ENCODE measurements at regions not wholly inside any gene's neighbourhood (a gene's known extent, or its start where the extent isn't known, plus 50 kb on each side); places are given as distances from the start of the nearest gene placed in this dataset.
"Not testable (repeated sequence)": the region's sequence is repeated elsewhere in the genome, so short reads cannot be mapped to it uniquely, and the experiment has no call there.

DNA sequence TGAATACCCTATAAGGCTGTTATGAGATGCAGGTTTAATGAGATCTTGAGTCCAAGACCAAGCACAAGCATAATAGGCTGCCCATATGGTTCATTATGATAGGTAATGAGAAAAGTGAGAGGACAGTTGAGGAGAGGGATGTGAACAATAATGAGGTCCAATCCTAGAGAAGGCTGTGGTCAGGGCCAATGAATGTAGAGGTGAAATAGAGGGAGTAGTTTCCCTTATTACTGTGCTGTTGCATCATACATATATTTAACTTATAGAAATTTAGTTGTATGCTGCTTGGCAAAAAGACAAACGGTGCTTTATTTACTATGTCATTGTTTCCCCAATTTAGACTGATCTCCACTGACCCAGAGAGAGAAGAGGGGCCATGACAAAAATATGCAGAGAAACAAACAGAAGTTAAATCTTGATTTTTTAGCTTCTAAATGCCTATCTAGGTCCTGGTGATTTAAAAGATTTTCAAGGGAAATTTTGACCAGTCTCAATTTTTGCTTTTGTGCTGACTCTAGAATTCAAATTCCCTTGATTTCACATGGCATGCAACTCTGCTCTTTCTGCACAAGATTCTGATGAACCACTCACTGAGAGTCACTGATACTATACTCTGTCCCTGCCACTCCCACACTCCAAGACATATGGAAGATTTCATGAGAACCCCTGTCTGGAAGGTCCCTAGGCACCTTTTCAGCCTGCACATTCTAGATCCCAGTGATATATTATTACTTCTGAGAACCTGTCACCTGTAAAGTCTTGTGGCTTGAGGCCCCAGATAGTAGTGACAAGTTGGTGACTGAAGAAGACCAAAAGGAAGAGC lies 159.7 kb downstream of the VSIG4 start:
- no peak for DNase-seq

DNA sequence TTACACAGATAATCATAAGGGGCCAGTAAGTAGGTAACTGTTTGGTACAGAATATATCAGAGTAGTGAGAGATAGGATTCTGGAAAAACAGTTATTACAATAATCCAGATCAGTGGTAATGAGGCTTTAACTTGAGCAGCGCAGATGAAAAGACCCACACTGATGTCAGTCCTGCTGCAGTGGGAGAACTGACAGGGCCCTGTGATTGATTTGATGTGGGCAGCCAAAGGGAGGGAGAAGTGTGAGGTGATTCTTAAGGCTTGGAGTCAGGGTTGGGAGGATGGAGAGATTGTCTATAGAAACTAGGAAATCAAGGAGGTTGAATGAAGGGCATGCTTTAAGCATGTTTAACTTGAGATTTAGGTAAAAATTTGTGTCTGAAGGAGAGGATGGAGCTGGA lies 161.4 kb downstream of the VSIG4 start:
- no peak for DNase-seq

DNA sequence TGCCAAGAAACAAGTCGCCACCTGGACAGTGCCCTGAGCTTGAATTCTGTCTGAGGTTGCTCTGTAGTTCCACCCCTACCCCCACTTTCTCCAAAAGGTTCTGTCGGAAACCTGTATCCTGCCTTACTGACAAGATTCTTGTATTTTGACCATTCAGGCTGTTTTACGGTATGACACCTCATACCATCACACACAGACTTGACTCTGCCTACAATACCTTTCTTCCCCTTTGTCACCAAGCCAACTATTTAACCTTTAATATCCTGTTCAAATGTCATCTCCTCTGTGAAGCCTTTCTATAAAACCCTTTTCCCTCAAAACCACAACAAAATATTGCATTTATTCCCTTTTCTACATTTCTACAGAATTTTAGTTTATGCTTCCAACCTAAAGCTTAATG lies 161.9 kb downstream of the VSIG4 start:
- no peak for DNase-seq

DNA sequence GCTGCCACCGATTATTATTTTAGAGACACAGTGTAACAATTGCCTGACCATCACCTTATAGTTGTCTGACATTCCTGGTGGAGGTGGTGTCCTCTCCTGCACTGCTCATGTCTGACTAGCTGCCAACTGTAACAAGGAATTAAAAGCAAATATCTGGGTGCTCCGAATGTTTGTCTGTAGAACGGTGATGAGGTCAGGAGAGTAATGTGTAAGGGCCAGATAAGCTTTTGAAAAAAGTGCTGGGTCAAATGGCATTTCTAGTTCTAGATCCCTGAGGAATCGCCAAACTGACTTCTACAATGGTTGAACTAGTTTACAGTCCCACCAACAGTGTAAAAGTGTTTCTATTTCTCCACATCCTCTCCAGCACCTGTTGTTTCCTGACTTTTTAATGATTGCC lies 164.3 kb downstream of the VSIG4 start:
- not testable (repeated sequence) for DNase-seq

DNA sequence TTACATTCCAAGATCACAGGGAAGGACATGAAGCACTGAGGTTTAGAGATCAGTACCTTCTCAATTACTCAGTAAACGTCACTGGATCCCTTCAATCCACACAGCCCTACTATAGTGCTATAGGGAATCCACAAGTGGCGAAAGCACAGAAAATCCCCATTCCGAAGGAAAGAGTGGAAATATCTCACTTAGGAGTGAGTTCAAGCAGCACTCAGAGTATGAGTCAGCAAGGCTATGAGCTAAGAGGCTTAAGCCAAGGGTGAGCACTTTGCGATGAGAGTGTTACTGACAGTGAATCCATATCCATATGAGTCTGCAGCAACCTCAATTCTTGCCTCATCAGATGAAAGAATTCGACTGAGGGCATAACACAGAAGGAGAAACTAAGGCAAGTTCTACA lies 165.1 kb downstream of the VSIG4 start:
- no peak for DNase-seq

DNA sequence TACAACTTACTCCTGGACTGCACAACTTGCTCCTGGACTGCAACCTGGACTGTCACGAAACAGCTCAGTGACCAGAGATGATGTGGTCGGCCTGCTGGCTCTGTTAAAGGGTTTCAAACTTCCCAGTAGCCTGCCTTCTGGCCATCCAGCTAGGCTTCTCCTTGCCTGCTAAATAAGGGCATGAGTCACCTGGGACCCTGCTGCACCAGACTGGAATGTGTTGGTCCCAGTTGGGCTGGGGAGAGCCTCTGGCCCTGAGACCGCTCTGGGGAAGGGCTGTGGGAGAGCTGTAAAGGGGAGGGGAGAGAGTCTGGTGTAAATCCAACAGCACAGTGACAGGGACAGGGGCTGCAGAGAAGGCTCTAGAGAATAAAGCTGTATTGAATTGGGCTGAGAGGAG lies 165.8 kb downstream of the VSIG4 start:
- no peak for DNase-seq

DNA sequence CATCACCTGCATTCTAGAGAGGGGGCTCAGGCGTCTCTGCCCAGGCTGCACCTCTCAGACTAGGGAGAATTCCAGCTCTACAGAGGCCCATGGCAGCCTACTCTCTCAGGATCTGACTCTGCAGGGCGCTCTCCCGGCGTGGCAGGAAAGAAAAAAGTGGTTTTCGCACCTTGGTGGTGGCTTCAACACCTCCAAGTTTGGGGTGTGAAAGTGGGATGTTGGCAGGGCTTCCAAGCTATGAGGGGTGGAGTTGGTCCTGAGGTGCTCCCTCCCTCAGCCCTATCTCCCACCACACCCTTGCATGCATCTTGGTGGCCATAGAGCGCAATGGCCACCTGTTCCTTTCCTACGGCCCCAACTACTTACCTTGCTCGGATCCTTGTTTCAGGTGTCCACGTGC lies 166.5 kb downstream of the VSIG4 start:
- no peak for DNase-seq

DNA sequence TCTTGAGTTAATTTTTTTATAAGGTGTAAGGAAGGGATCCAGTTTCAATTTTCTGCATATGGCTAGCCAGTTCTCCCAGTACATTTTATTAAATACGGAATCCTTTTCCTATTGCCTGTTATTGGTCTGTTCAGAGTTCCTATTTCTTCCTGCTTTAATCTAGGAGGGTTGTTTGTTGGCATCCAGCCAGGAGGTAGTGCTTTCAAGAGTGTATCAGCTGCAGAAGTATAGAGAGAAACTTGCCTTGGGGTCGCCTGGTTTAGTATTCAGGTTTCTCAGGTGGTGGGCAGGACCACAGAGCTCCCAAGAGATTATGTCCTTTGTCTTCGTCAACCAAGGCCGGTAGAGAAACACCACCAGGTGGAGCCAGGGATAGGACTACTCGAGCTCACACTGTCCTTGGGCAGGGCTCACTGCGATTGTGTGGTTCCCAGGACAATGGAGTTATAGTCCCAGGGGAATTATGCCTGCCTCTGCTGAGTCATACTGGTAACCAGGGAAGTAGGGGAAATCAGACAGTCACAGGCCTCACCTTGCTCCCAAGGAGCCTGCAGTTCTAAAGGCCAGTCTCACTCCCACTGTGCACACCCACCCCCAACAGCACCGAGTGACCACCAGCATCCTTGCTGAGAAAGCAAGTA lies 168.1 kb downstream of the VSIG4 start:
- no peak for DNase-seq

DNA sequence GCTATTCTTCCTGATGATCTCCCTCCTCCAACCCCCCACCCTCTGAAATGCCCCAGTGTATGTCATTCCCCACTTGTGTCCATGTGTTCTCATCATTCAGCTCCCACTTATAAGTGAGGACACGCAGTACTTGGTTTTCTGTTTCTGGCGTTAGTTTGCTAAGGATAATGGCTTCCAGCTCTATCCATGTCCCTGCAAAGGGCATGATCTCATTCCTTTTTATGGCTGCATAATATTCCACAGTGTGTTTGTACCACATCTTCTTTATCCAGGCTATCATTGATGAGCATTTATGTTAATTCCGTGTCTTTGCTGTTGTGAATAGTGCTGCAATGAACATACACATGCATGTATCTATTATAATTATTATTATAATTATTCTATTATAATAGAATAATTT lies 169.3 kb downstream of the VSIG4 start:
- not testable (repeated sequence) for DNase-seq

DNA sequence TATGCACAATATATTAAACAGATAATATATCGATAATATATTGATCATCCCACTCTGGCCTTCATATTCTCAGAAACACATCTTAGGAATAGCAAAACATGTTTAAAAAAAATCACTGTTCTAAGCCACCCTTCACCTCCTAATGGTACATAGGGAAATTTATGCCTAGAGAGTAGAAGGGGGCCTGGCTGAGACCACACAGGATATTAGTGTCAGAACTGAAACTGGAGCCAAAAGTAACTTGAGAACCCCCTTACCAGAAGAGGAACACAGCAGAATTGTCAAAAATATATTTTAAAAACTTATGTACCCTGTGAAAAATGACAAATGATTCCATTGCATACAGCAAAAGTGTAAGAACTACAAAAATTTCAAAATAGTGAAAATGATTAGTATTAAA lies 173.1 kb downstream of the VSIG4 start:
- no peak for DNase-seq

DNA sequence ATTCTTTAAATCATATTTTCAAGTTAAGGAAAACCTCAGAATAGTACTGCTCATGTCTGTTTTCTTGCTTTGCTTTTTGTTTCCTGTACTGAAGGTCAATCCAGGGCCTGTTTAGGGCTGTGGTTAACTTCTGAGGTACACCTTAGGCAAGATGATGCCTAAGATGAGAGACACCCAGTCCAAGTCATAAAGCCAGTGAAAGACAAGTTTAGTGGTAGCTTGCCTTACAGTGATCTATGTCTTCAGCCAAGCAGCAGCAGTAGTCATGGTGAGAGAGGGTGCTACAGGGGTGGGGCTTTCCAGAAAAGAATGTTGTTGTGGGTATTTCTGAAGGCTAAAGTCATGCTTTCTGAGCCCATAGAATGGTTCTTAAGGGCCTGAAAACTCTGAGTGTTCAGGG lies 173.7 kb downstream of the VSIG4 start:
- no peak for DNase-seq

DNA sequence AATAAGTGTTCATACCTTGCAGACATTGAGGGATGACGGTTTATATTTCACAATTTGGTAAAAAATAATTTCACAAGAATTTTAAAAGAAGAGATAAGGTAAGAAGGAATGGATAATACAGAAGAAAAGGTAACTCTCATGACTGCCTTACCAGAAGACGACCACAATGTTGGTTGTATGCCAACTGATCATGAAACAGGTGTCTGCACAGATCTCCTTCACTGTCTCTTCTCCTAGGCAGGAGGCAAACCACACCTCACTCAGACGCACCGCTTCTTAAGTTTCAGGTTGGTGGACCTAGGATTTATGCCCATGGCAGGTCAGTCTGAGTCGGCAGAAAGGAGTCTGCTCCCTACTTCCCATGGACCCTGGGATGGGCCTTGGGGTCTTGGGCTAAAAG lies 177.2 kb downstream of the VSIG4 start:
- no peak for DNase-seq

DNA sequence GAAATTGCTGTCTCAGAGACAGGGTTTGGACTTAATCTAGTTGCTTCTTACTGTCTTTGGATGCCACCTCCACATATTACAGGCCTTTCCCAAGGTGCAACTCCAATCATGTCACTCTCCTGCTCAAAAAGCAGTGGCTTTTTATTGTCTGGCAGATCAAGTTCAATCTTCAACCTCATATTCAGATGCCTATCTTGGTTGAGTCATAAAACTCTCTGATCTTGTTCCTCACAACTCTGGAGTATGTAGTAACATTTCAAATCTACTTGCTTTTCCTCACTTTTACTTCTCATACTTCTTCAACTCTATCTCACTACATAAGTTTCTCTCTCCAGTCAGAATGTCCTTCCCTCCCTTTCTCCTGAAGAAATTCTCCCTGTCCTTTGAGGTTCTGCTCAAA lies 180.6 kb downstream of the VSIG4 start:
- no peak for DNase-seq

DNA sequence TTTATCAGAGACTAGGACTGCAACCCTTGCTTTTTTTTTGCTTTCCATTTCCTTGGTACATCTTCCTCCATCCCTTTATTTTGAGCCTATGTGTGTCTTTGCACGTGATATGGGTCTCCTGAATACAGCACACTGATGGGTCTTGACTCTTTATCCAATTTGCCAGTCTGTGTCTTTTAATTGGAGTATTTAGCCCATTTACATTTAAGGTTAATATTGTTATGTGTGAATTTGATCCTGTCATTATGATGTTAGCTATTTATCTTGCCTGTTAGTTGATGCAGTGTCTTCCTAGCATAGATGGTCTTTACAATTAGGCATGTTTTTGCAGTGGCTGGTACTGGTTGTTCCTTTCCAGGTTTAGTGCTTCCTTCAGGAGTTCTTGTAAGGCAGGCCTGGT lies 185.4 kb downstream of the VSIG4 start:
- not testable (repeated sequence) for DNase-seq

DNA sequence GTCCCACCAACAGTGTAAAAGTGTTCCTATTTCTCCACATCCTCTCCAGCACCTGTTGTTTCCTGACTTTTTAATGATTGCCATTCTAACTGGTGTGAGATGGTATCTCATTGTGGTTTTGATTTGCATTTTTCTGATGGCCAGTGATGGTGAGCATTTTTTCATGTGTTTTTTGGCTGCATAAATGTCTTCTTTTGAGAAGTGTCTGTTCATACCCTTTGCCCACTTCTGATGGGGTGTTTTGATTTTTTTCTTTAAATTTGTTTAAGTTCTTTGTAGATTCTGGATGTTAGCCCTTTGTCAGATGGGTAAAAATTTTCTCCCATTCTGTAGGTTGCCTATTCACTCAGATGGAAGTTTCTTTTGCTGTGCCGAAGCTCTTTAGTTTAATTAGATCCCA lies 183.9 kb downstream of the MSN start:
- not testable (repeated sequence) for DNase-seq

DNA sequence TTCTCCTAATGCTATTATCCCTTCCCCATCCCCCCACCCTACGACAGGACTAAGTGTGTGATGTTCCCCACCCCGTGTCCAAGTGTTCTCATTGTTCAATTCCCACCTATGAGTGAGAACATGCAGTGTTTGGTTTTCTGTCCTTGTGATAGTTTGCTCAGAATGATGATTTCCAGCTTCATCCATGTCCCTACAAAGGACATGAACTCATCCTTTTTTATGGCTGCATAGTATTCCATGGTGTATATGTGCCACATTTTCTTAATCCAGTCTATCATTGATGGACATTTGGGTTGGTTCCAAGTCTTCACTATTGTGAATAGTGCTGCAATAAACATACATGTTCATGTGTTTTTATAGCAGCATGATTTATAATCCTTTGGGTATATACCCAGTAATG lies 183.4 kb downstream of the MSN start:
- DNase-seq: not testable (repeated sequence)

DNA sequence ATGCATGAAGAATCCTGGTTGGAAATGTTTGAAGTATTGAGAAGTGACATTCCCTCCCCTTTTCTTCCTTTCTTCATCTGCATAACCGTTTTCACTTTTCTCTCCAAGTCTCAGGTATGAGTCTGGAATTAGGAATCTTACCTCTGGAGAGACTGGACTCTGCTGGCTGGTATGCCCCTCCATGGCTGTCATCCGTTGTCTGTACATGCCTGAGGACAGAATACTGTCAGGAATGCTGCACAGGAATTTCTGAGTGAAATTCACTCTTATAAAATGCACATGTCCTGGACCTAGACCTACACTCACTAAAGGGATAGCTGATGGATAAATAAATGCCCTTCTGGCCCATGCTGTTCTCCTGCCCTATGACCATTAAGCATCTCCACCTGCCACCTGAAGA lies 179.5 kb downstream of the MSN start:
- DNase-seq: no peak

DNA sequence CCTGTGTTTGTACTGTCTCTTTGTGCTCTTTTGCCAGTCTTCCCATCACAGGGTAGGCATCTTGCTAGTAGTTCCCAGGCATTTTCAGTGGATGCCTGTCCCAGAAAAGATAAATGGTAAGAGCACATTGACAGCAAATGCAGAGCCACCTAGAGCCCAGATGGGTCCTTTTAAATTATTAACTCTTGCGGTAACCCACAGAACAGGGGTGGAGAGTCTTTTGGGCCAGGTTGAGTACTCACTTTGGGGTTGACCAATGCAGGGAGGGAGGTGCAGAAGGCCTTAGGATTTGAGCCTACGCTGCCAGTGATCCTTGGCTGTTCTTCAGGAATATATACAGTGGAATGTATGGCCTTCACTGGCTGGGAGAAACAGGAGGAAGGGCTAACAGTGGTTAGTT lies 173.8 kb downstream of the MSN start:
- DNase-seq: no peak

DNA sequence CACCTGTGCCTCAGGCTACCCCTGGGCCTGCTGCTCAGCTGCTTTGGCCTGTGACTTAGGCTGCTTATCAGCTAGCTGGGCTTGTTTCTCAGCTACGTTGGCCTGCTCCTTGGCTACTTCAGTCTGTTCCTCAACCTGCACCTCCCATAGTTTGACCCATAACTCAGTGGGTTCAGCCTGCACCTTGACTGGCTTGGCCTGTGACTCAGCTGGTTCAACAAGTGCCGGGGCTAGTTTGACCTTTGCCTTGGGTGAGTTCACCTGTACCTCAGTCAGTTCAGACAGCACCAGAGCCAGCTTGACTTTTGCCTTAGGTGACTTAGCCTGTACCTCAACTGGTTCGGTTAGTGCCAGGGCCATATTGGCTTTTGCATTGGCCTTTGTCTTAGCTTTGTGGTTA lies 171.2 kb downstream of the MSN start:
- DNase-seq: no peak

DNA sequence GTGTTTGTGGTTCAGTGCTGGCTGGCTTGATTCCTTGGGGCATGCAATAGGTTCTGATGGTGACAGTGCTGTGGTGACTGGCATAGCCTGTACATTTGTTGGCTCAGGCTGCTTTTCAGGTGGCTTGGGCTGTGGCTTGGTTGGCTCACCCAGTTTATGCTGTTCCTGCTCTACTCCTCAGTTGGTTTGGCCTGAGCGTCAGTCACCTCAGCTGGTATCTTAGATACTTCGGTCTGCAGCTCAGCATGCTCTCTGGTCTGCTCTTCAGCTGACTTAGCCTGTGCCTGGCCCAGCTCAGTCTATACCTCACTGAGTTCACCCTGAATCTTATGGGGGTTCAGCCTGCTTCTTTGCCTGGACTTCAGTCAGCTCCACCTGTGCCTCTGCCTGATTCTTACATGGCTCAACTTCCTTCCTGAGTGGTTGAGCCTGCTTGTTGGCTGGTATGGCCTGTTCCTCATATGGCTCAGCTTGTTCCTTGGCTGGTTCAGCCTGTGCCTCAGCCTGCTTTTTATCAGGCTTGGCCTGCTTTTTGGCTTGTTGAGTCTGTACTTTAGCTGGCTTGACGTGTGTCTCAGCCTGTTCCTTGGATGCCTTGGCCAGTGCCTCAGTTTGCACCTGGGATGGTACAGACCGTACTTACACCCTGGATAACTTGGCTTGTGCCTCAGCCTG lies 170.6 kb downstream of the MSN start:
- DNase-seq: no peak

DNA sequence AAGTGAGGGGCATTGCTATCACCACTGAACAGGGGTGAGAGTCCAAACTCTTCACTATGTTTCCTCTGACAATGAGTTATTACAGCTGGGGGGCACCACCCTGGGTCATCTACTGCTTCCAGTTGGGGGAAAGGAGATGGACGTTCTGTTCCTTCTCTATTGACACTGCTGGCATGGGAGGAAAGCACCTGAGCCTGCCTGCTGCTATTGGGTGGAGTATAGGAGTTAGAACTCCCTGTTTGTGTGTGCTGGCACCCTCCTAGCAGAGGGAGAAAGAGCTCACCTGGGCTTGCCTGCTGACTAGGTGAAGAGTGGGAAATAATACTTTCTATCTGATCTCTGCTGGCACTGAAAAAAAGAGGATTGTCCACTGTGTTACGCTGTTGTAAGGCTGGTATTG lies 163.8 kb downstream of the MSN start:
- DNase-seq: no peak

DNA sequence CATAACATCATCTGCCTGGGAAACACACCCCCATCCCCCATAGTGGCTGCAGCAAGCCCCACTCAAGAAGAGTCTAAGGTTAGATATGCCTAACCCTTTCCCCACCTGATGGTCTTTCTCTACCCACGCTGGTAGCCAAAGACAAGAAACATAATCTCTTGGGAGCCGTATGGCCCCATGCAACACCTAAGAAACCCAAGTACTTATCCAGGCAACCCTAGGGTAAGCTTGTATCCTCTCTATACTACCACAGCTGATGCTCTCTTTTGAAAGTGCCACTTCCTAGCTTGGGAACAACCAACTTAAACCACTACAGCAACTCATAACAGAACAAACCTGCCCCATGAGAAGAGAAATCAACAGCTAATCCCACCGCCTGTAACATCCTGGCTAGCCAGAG lies 161.1 kb downstream of the MSN start:
- no peak for DNase-seq

DNA sequence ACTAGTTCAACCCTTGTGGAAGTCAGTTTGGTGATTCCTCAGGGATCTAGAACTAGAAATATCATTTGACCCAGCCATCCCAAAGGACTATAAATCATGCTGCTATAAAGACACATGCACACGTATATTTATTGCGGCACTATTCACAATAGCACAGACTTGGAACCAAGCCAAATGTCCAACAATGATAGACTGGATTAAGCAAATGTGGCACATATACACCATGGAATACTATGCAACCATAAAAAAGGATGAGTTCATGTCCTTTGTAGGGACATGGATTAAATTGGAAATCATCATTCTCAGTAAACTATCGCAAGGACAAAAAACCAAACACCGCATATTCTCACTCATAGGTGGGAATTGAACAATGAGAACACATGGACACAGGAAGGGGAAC lies 157.8 kb downstream of the MSN start:
- DNase-seq: not testable (repeated sequence)

Data from MV-4-11 (cell line).